ENCODE measurements at regions not wholly inside any gene's neighbourhood (a gene's known extent, or its start where the extent isn't known, plus 50 kb on each side); places are given as distances from the start of the nearest gene placed in this dataset.

- DNase-seq: no peak
These were observed 118.9 kb downstream of the TOMM20 start for GRCh38 chr1:235009561-235010306.

DNA sequence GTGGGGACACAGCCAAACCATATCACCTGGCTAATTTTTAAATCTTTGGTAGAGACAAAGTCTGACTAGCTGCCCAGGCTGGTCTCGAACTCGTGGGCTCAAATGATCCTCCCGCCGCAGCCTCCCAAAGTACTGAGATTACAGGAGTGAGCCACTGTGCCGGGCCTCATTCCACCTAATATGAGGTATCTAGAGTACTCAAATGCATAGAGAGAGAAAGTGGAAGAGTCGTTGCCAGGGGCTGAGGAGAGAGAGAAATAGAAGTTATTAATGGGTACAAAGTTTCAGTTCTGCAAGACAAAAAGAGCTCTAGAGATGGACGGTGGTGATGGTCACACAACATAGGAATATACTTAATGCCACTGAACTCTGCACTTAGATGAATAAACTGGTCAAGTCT, 119.6 kb downstream of the TOMM20 start:
- DNase-seq: no peak

- DNase-seq: no peak
These were observed 120.4 kb downstream of the TOMM20 start for GRCh38 chr1:235008239-235008638.

DNA sequence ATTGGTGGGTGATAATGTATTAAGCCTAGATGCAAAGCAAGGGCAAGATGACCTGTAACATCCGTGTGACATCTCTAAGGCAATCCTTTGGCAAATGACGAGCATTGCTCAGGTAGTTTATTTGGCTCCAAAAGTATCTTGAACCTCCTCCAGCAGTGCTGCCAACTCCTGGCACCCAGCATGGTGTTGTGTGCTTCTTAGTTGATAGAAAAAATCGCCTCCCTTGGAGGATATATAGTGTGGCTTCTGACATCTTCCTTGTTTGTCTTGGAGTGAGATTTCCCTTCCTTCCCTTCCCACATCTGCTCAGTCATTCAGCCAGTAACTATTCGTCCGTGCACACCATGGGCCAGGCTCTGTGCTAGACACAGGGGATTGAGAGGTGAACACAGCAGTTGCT, 121.8 kb downstream of the TOMM20 start:
- DNase-seq: no peak

DNA sequence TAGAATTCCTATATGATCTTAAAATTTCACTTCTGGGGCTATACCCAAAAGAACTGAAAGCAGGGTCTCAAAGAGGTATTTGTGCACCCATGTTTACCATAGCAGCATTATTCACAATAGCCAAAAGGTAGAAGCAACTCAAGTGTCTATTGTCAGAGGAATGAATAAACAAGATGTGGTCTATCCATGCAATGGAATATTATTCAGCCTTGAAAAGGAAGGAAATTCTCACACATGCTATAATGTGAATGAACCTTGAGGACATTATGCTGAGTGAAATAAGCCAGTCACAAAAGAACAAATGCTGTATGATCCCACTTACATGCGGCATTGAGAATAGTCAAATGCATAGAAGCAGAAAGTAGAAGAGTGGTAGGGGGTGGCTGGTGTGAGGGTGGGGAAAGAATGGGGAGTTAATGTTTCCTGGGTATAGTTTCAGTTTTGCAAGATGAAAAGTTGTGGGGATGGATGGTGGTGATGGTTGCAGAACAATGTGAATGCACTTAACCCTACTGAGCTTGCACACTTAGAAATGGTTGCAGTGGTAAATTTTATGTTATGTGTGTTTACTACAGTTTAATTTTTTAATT, 122.4 kb downstream of the TOMM20 start:
- DNase-seq: no peak

DNA sequence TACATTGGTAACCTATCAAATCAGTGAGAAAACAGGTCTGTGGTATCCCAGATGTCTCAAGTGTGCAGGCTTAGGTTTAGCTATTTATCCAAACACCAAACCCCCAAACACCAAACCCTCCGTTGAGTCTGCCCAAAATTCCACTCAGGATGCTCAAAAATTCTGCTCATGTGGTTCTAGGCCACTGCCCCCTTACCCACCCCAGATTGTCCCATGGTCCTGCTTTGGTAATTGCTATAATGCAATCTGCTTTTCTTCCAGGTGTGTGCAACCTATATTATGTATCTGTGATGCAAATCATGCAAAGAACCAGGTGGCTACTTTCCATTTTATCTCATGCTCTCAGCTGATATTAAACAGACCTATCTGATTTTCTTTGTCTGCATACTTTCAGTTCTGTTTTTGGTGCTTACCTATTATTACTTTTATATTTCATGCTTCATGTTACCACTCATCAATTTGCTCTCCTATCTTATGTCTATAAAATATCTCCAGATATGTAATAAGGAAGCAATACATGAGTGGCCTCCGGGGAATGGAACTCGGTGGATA, 123.7 kb downstream of the TOMM20 start:
- no peak for DNase-seq

DNA sequence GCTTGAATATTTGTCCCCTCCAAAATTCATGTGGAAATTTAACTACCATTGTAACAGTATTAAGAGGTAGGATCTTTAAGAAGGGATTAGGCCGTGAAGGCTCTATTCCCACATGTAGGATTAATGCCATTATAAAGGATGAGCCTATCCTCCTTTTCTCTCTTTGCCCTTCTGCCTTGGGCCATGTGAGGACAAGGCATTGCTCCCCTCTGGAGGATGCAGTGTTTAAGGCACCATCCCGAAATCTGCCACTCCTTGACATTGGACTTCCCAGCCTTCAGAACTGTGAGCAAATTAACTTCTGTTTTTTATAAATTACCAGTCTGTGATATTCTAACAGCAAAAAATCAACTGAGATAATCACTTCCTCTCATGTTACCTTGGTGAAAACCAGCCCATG, 124.4 kb downstream of the TOMM20 start:
- no peak for DNase-seq

- DNase-seq: no peak
These were observed 125.8 kb downstream of the TOMM20 start for GRCh38 chr1:235002706-235003300.

GRCh38 chr1:234999513-234999940, 129.1 kb downstream of the TOMM20 start:
- DNase-seq: no peak

DNA sequence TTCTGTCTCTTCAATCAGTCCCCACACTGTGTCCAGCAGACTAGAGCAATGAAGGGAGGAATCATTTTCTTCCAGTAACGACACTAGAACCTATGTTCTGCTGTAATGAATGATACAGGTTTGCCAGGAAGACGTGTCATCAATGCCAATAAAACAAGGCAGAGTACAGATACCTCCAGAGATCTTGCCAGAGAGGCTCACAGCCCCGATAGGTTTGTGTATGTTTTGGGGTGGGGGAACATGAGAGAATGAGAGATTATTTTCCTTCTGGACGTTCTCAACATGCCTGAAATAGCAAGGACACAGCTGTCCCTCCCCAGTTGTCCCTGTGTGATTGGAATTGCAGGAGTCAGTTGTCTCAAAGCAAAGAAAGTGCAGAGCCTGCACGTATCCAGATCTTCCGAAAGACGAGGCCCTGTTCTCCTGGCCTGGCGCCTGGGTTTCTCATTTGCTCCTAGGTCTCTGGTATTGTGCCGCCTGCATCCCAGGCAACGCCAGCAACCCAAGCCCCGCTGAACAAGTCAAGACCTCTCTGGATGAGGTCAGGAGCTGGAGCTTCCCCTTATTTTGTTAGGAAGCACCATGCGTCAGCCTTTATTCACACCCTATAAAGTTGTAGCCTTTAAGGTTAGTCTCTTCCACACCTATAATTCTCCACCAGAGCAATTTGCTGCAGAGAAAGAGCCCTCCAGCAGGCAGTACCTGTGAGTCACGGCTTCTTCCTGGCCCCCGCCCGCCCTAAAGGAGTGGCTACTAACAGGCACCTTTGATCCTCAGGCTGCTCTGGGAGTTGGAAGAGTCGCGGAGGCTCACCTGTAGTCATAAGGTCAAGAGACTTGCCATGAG, 130.5 kb downstream of the TOMM20 start:
- no peak for DNase-seq

- peak; percentile 1 for DNase-seq
These were observed 131.3 kb downstream of the TOMM20 start for GRCh38 chr1:234997201-234997895.

DNA sequence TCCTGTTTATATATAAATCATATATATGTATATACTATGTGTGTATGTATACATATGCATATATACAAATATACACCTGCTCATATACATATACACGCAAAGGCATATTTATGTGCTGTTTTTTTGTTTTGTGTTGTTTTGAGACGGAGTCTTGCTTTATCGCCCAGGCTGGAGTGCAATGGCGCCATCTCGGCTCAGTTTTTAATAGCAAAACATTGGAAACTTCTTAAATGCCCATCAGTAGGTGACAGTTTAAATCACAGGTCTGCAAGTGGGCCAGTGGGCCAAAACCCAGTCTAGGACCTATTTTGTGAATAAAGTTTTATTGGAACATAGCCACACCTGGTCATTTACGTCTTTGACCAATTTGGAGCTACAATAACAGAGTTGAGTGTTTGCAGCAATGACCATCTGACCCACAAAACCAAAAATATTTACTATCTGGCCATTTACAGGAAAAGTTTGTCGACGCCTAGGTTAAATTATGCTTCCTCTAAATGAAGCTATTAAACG, 132.3 kb downstream of the TOMM20 start:
- no peak for DNase-seq

GRCh38 chr1:234994436-234995295, 134.0 kb downstream of the TOMM20 start:
- no peak for DNase-seq

GRCh38 chr1:234992065-234992464, 136.6 kb downstream of the TOMM20 start:
- DNase-seq: no peak

DNA sequence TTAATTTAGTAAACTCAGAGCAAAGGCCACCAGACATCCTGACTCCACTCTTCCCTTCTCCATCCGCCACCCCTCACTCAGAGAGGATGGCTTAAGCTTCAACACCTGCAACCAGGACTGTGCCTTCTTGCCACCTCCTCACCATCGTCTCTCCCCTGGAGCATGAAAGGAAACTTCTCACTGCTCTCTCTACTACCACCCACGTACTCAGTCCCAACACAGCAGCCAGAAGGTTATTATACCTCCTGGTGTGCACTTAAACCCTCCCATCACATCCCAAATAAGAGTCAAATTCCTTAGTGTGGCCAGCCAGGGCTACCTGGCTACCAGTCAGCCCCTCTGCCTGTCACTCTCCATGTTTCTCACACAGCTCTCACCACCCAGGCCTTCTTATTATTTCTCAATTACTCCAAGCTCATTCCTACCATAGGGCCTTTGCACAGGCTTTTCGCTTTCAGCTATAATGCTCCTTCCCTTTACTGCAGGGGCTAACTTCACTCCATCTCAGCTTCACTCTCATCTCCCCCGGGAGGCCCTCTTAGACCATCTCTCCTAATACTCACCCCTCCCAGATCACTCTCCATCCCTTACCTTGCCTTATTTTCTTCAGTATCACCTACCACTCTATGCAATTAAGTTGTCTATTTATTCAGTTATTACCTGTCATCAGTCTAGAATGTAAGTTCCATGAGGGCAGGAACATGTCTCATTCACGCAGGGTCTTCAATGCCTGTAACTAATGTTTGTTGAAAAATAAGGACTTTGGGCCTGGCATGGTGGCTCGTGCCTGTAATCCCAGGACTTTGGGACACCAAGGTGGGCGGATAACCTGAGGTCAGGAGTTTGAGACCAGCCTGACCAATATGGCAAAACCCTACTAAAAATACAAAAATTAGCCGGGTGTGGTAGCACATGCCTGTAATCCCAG, 137.5 kb downstream of the TOMM20 start:
- no peak for DNase-seq

- DNase-seq: no peak
These were observed 138.3 kb downstream of the TOMM20 start for GRCh38 chr1:234990328-234990675.

GRCh38 chr1:234989479-234990327, 138.9 kb downstream of the TOMM20 start:
- no peak for DNase-seq

GRCh38 chr1:234989019-234989418, 139.6 kb downstream of the TOMM20 start:
- DNase-seq: no peak

DNA sequence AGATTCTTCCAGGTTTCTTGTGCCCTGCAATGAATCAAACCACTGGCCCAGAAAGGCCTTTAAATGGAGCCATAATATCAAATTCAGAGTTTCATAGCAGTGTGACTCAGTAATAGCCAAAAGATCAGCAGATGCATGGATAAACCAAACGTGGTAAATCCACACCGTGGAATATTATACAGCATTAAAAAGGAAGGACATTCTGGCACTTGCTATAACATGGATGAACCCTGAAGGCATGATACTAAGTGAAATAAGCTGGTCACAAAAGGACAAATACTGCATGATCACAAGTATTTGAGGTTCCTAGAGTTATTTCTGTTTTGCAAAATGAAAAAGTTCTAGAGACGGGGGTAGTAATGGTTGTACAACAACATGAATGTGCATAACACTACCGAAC, 140.1 kb downstream of the TOMM20 start:
- no peak for DNase-seq
